ENCODE measurements at regions not wholly inside any gene's neighbourhood (a gene's known extent, or its start where the extent isn't known, plus 50 kb on each side); places are given as distances from the start of the nearest gene placed in this dataset.
"Not testable (repeated sequence)": the region's sequence is repeated elsewhere in the genome, so short reads cannot be mapped to it uniquely, and the experiment has no call there.

GRCh38 chrX:96481831-96482230 is 202.8 kb upstream of the DIAPH2 start:
- H3K36me3 ChIP-seq, result no peaks in the 10 kb centered on the region
- H3K9me3 ChIP-seq, result no peaks in the 10 kb centered on the region
- ATAC-seq (no peak), DNase-seq (no peak)
- H3K4me1 ChIP-seq, result no peaks in the 10 kb centered on the region
- intact Hi-C loops (cut with DNase I), result no loop called here
- no peak overlapping the region for H3K27ac ChIP-seq
- H3K27me3 ChIP-seq, result no peaks in the 10 kb centered on the region
- 71 to 94% (median 90%) methylated on average over 4 of the region's 4 CpGs for WGBS, 4 donors
- H3K4me3 ChIP-seq, result no peak overlapping the region
- no peak for TF ChIP-seq POLR2A (IDR thresholded peaks at IDR 0.05)
- TF ChIP-seq CTCF (IDR thresholded peaks at IDR 0.05), result no peak

DNA sequence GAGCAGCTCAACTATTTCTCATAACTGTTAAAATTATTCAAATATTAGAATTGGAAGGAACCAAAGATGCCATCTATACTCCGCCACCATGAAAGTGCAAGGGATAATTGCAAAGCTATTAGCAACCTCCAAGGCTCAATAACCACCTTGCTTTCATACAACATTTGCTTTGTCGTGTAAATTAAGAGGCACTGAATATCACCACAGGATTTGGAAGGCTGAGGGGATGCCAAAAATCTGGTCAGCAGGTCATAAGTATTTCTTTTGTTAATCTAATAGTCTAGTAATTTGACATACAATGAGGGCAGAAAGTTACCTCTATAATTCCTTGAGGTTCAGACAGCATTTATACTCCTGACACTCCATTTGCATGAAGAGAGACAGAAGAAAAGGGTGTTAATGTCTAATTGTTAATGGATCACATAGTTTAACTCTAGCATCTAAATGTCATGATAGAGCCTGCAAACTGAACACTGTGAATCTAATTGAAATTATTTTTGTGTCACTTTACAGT is 200.9 kb upstream of the DIAPH2 start:
- no peak for DNase-seq
- Histone ChIP-seq H3K4me1 (no peaks in the 10 kb centered on the region), H3K27ac (no peak overlapping the region), H3K27me3 (no peaks in the 10 kb centered on the region), H3K36me3 (no peaks in the 10 kb centered on the region), H3K9me3 (no peaks in the 10 kb centered on the region), H3K4me3 (no peak overlapping the region)
- intact Hi-C loops (cut with DNase I), result no loop called here
- TF ChIP-seq POLR2A (IDR thresholded peaks at IDR 0.05), result no peak
- no peak for TF ChIP-seq CTCF (IDR thresholded peaks at IDR 0.05)
- 78 to 91% (median 83%) methylated on average over 2 of the region's 2 CpGs for WGBS, 4 donors
- no peak for ATAC-seq

GRCh38 chrX:96486687-96487086 is 198.0 kb upstream of the DIAPH2 start:
- H3K27me3 ChIP-seq; H3K36me3 ChIP-seq; H3K4me1 ChIP-seq; H3K27ac ChIP-seq; DNase-seq; H3K9me3 ChIP-seq; H3K4me3 ChIP-seq; ATAC-seq; intact Hi-C loops (cut with DNase I): not testable (repeated sequence)
- WGBS, 4 donors, result 85 to 94% (median 93%) methylated on average over 5 to 11 of the region's 11 CpGs

DNA sequence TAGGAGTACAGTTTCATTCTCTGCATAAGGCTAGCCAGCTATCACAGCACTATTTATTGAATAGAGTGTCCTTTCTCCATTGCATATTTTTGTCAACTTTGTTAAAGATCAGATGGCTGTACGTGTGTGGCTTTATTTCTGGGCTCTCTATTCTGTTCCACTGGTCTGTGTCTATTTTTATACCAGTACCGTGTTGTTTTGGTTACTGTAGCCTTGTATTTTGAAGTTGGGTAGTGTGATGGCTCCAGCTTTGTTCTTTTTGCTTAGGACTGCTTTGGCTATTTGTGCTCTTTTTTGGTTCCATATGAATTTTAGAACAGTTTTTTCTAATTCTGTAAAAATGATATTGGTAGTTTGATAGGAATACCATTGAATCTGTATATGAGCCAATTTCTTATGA is 182.1 kb upstream of the DIAPH2 start:
- DNase-seq, result no peak
- Histone ChIP-seq H3K9me3 (no peaks in the 10 kb centered on the region), H3K27me3 (no peaks in the 10 kb centered on the region), H3K4me3 (peak overlapping the region in 1 of 12 donors; percentile 35), H3K36me3 (no peaks in the 10 kb centered on the region), H3K27ac (no peak overlapping the region), H3K4me1 (no peaks in the 10 kb centered on the region)
- intact Hi-C loops (cut with DNase I), result no loop called here
- WGBS, 4 donors, result 11 to 29% (median 24%) methylated on average over 2 of the region's 2 CpGs
- TF ChIP-seq POLR2A (IDR thresholded peaks at IDR 0.05), result no peak
- no peak for TF ChIP-seq CTCF (IDR thresholded peaks at IDR 0.05)
- ATAC-seq, result peak in 1 of 4 donors; percentile 51

GRCh38 chrX:96529386-96529785 is 155.3 kb upstream of the DIAPH2 start:
- WGBS, 4 donors, result 72 to 93% (median 84%) methylated on average over 2 of the region's 2 CpGs
- ATAC-seq; H3K36me3 ChIP-seq; H3K9me3 ChIP-seq; intact Hi-C loops (cut with DNase I); H3K27ac ChIP-seq; H3K4me3 ChIP-seq; H3K4me1 ChIP-seq; DNase-seq; H3K27me3 ChIP-seq: not testable (repeated sequence)

All from heart left ventricle (tissue), 16 donors.